Ramos (cell line): ENCODE measurements at regions not wholly inside any gene's neighbourhood (a gene's known extent, or its start where the extent isn't known, plus 50 kb on each side); places are given as distances from the start of the nearest gene placed in this dataset.

Experiments
- in situ Hi-C: fragments of 300-500 bp; cut with MboI; formaldehyde crosslinking; loops from one replicate; pipeline ENCODE4 v1.14.3; 2022; ENCODE audit warnings: low sequenced_read_pairs; ENCODE audit not compliant: unreplicated experiment

DNA sequence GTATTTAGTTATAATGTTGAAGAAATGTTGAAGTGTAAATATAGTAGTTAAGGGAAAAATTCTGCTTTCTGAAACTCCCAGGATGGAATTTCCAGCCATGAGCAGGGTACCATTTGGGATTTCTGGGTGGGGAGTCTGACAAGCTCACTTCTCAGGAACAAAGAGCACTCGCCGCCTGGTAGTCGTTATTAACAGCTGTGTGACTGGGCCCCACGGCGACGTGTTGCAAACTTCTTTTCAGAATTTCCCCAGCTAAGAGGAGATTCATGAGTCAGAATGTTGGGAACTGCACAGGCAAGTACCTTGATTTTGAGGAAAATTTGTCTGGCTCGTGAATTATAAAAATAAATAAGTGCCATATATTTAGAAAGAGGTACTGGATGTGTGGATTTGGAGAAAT is 103.7 kb downstream of the LACC1 start:
- in situ Hi-C loops = no loop called here

DNA sequence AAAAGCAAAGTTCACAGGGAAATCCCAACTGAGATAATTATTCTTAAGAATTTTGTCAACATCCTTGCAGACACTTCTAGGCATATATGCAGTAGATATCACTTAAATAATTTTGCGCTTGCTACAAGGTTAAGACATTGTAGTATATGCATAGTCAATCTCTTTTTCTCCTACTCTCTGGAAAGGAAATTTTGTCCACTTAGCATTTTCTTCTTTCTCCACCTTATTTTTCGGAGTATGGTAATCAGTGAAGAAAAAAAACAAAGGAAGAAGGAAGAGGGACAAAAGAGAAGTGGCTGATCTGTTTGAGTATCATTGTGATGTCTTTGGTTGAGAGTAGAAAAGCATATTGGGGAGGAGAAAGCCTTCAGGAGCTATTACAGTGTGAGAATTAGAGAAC is 104.6 kb downstream of the LACC1 start:
- in situ Hi-C loops = no loop called here

DNA sequence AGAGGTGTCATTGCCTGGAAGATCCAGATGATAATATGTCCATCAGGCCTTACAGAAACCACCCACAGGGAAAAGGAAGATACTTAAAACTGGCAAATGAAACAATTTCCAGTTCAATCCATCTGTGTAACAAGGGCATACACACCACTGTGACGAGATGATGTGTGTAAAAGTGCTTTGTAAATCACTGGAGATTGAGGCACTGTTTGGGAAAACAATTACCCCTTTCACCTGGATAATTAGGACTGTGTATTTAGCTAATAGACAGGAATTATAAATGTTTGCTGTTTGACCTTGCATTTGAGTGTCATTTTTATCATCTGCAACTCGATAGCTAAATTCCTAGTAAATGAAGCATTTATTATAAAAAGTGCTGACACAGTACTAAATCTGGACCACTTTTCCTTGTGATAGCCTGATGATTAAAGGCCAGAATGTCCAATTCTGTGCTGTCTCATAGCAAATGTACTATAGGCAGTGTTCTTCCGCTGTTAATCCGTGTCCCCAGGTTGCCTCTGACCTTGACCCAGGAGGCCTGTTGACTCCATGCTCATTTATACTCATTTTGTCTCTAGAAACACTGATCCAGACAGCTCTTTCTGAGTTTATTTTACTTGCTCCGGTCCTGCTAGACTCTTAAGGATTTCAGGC is 105.8 kb downstream of the LACC1 start:
- in situ Hi-C loops = no loop called here

DNA sequence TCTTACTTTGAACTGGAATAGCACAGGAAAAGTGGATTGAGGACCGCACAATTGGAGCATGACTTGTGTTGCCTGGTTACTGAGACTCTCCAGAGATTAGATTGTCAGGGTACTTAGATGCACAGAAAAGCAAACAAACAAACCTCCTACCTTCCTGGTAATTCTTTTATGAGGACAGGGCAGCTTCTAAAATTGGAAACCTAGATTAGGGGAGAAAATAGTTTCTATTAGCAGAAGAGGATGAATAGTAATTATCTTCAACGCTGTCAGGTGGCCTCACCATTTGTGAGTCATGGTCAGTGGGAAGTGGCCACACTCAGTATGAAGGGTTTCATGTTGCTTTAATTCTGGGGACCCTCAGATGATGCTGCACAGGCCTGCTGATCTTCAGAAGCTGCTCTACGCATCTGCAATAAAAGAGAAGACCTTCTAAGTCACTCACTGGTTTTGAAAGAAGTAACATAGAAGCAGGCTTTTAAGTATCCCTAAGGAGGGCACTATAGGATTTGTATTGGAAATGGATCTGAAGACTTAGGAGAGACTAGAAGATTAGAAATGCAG is 106.8 kb downstream of the LACC1 start:
- in situ Hi-C loops = no loop called here

DNA sequence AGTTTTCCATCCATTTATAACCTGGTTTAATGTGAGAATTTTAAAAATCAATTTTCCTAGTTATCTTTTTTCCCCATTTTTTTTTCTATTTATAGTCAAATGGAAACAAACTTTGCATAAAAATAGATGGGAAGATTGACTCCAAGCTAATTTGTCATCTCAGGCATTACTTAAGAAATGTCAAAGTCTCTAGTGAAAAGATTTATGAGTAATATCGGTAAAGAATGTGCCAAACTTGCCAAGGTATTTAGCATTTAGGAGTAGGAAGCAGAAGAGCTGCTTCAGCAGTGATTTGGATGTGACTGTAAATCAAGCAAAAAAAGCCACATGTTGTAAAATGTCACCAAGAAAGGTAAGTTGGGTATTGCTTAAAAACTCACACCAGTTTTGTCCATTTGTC is 108.6 kb downstream of the LACC1 start:
- in situ Hi-C loops = no loop called here

DNA sequence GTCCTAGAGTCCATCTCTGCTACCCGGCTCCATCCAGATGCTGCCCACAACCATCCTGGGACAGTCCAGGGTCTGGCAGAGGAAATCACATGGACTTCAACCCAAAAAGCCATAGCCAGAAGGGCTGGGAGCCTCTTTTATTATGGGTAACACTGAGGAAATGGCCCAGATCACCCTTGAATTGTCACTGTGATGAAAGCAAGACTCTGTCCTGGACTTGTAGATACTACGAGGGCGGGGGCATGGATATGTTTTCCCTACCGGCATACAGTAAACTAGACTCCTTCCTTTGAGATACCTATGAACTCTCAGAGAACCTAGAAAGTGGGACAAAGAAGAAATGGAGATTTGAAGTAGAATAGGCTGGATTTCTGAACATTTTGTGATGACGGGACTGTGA is 110.3 kb downstream of the LACC1 start:
- in situ Hi-C loops = no loop called here

DNA sequence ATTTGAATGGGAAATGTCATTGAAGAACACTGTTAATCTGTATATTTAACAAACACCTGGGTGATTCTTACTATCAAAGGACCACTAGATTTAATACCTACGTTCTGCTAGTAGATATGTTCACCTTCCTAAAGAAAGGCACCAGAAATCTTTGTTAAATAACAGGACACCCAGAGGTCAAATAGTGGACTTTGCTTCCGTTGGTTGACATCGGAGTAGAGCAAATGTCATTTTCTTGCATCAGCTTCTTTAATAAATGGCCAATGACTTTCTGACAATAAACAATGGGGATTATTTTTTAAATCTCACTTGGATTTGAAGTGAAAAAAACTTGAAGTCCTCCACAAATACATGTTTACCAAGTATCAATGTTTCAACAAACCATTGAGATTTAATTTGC is 111.1 kb downstream of the LACC1 start:
- in situ Hi-C loops = no loop called here

DNA sequence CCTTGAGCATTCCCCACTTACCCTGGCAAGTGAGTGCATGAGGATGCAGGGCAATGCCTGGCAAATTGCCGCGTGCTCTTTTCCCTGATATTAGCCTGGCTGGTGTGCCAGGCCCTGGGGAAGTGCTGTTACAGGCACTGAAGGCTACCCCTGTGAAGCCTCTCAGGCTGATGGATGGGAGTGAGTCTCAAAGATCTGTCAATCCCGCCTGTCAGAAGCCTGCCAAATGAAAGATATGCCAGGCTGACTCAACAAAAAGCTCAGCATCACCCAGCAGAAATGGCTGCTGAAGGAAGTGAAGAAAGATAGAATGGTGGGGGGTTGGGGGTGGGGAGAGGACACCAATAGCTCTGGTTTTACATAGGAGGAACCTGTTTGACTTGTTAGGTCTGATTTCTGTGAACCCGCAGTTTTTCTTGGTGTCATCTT is 112.1 kb downstream of the LACC1 start:
- in situ Hi-C loops = no loop called here

DNA sequence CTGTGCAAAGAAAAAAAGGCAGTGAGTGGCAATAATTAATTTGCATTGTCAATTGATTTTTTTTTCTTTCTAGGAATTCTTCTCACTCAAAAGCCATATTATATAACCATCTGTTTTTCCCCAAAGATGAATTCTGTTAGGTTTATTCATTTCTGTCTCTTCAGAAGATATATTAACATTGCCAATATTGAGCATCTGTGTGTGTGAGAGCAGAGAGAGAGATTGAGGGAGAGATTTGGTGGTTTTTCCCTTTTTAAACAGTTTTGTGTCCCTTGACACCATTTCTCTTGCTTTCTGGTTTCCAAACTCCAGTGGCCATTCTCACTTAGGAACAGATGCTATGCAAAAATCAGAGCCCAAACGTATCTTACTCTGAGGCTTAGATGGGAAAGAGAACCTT is 112.5 kb downstream of the LACC1 start:
- in situ Hi-C loops = no loop called here

DNA sequence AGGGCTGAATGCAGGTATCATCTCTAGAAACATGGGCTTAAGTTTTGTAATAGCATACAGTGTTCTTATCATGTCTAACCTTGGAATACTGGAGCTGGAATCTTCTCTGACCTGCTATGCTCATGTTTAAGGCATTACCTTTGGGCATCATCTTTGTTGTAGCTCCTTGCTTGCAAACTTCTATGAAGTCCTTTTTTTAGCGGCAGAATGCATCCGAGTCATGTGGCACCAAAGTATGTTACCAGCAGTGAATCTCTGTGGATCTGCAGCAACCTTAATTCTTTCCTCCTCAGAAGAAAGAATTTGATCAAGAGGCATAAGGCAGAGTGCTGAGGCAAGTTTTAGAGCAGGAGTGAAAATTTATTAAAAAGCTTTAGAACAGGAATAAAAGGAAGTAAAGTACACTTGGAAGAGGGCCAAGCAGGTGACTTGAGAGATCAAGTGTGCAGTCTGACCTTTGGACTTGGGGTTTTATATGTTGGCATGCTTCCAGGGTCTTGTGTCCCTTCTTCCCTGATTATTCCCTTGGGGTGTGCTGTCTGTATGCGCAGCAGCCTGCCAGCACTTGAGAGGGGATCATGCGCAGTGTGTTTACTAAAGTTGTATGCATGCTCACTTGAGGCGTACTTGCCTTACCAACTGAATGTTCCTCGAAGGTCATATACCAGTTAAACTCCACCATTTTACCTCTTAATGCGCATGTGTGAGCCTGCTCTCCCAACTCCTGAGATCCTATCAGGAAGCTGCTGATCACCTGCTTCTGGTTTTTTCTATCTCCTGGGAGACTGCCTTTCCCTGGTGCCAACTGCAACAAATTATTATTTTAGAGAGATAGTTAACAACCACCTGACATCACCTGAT is 115.5 kb downstream of the LACC1 start:
- in situ Hi-C loops = no loop called here

DNA sequence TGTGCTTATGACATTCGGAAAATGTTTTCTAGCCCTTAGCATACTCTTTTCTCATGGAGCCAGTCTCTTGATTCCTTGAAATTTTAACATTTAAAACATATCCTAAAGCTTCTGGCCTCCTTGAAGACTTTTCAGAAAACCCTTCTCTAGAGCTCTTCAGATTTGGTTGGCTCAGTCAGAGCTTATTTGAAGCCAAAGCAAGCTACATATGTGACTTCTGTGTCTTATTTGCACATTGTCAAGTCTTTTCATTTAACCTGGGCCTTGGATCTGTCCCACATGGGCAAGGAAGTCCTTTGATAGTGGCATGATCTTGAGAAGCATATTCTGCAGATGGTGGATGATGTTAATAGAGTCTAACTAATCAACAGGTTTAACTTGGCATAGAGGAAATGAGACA is 116.5 kb downstream of the LACC1 start:
- in situ Hi-C loops = no loop called here

DNA sequence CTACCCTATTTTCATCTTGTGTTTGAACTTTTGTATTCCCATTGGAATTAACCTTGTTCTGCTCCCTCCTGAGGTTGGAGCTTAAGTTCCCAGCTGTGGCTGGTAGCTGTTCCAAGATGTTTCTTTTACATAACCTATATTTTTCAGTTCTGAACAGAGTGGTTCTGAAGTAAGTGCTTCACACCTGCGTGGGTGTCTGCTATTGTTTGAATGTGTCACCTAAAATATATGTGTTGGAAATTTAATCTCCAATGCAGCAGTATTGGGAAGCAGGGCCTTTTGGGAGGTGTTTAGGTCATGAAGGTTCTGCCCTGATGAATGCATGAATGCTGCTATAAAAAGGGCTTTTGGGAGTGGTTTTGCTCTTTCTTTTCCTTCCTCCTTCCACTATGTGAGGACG is 123.8 kb downstream of the LACC1 start:
- in situ Hi-C loops = no loop called here

DNA sequence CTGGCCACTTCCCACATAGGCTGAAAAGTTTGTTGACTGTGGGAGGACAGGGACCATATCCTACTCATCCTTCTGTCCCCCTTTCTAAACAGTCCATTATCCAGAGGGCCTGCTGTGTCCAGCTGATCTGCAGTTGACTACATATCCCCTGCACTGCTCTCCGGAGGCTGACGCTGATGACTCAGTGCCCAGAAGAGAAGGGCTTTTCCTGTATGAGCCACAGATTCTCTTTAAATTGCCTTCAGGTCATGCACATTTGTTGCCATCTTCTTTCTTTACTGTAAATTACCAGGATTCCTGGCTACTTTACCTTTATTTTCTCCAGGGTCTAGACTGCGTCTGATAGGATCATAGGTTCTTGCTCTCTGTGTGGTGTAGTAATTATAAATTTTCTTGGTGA is 125.2 kb downstream of the LACC1 start:
- in situ Hi-C loops = no loop called here

DNA sequence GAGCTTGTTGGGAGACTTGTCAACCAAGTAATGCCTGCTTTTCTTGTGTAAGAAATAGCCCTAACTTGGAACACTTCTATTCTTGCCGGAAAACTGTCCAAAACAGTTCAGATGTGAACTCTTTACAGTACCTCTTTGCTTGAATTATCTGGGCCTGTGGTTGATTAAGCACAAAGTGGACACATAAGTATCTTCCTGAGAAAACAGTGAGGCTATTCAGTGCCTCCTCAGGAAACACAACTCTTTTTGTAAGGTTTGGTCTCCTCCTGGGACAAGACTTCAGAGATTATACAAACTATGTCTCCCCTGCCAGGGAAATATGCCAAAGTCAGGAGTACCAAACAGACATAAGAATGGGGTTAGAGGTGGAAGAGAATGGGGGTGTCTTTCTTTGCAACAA is 127.7 kb downstream of the LACC1 start:
- in situ Hi-C loops = no loop called here

DNA sequence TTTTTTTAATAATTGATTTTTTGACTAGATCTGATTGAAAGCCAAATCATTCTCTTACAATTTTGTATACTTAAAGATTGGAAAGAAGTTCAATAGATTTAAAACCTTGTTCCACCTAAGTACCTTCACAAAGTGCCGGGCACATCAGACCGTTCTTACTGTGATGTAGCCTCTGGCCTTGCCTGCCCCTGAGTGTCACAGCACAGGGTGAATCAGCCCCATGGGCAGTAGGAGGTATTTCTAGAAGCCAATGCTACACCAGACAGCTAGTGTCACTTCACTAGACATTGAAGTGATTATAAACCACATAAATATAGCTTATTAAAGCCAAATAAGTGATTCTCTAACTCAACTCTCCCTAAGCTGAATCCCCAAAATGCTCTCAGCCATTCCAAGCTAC is 131.3 kb downstream of the LACC1 start:
- in situ Hi-C loops = no loop called here

DNA sequence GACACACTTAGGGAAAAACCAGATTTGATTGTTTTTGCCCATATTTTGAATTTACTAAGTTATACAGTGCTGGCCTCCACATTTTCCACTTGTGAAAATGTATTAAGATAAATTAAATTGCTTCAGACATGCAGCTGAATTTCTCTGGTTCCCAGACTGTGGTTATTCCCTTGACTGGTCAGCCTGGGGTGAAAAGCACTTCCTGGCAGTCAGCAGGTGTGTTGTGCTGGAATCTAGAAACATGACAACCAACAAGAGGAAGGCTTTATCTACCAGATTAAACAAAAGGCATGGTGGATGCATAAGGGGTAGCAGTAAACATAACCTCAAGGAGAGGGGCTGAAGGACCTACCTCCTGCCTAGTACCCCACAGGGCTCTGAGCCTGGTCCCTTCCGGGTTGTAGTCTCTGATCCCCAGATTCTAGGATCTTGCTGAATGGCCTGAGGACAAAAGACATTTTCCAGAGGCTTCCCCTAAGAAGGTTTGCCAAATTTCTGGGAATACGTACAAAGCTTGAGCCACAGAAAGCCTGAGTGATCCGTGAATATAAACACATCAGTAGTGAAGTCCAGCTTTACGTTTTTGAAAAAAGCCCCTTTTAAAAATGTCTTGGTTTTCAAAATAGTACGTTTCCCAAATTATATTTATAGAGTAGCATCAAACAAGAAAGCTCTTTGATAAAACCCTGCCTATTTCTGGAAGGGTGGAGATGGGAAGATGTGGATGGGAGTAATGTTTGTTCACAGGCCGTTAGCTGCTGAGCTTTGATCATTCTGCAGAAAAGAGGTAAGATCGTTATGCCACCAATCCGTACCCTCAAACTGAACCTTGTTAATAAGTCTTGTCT is 133.4 kb downstream of the LACC1 start:
- in situ Hi-C loops = no loop called here

DNA sequence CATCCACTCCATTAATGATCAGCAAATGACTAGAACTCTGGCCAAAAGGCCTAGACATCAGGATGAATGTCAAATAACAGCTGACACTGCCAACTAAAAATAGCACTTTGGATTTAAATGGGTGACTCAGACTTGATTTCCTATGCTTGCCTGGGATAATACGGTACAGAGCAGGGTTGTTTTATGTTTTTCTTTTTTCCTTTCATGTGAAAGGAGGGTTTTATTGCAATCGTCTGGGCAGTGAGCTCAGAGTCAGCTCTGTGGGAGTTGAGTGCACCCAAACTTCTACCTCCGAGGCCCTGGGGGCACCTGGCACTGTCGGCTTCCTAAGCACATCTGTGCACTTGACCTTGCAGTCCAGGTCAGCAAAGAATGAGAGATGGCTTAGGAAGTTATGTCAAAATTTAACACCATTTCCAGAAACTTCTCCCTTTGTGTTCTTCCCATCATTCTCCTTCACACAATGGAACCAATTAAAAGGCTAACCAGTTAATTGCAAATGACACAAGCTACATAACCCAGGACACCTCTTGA is 134.1 kb downstream of the LACC1 start:
- in situ Hi-C loops = no loop called here

DNA sequence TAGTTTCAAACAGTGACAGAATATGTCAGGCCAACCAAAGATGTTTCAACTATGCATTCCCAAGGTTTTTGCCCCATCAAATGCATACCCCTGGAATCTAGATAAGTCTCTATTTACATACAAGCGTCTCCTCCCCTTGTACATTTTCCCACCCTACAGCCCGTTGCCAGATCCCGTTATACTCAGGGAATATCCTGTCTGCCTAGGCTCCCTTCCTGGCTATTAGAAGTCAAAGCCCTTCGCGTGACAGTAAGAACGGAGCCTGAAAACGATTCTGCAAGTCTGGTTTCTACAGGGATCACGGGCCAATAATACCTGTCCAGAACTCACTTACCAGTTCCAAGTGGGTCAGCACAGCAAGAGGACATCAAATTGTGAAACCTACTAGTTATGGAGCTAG is 134.8 kb downstream of the LACC1 start:
- in situ Hi-C loops = no loop called here

DNA sequence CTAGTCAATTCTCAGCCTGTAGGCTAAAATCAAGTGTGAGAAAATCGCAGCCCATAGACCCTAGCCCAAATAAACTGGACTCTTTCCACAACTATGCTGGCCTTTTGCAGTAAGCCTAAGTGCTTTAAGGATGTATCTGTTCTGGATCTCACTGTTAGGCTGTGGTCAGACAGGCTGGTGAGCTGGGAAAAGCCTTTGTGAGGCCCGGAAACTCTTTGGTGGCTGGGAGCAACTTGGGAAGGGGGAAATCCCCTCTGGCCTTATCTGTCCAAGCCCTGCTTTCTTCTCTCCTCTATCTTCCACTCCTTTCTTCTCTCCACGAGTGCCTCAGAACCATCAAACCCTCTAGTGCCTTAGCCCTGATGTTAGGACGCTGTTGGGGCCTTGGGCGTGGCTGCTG is 135.4 kb downstream of the LACC1 start:
- in situ Hi-C loops = no loop called here

DNA sequence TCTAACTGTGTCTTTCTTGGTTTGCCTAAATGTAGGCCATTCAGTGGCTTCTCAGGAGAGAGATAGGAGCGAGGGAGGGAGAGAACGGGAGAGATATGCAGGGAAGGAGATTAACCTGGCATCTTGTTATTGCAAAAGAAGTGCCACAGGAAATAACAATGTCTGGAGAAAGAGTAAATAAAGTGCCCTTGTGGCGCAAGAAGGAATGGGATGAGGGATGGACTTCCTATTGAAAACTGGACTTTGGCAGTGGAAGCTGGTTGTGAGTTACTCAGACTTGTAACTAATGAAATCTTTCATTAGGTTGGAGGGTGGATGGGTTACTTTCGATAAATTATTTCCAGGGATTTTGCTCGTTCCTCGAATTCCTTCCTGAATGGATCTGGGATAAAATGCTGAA is 136.1 kb downstream of the LACC1 start:
- in situ Hi-C loops = no loop called here
